DMS53 treated with DMSO at 0.1 percent for 48 hours (cell line): ENCODE measurements at regions not wholly inside any gene's neighbourhood (a gene's known extent, or its start where the extent isn't known, plus 50 kb on each side); places are given as distances from the start of the nearest gene placed in this dataset.

Source experiments
- DNase-seq: peaks from one replicate; lab custom pipeline; 2025; ENCODE audit not compliant: unreplicated experiment; lab: John Stamatoyannopoulos, UW

GRCh38 chr5:4053136-4053535, 457.5 kb downstream of the IRX1 start:
- DNase-seq, result no peak

- DNase-seq, result no peak
Observed at GRCh38 chr5:4054092-4054491, 458.5 kb downstream of the IRX1 start.

GRCh38 chr5:4058899-4059298, 463.3 kb downstream of the IRX1 start:
- no peak for DNase-seq

- no peak for DNase-seq
Observed at GRCh38 chr5:4065472-4066320, 470.1 kb downstream of the IRX1 start.

- DNase-seq, result no peak
Observed at GRCh38 chr5:4068171-4068570, 472.5 kb downstream of the IRX1 start.

- DNase-seq, result no peak
Observed at GRCh38 chr5:4078544-4078943, 482.9 kb downstream of the IRX1 start.

GRCh38 chr5:4079831-4080230, 484.2 kb downstream of the IRX1 start:
- DNase-seq, result no peak

- DNase-seq, result no peak
Observed at GRCh38 chr5:4080370-4080769, 484.7 kb downstream of the IRX1 start.

GRCh38 chr5:4081059-4081458, 485.4 kb downstream of the IRX1 start:
- DNase-seq, result no peak

GRCh38 chr5:4081466-4081865, 485.8 kb downstream of the IRX1 start:
- DNase-seq, result no peak

- DNase-seq, result no peak
Observed at GRCh38 chr5:4082966-4083564, 487.4 kb downstream of the IRX1 start.

- no peak for DNase-seq
Observed at GRCh38 chr5:4083591-4084337, 488.1 kb downstream of the IRX1 start.

- DNase-seq, result no peak
Observed at GRCh38 chr5:4086081-4086480, 490.4 kb downstream of the IRX1 start.

- no peak for DNase-seq
Observed at GRCh38 chr5:4087110-4087509, 491.5 kb downstream of the IRX1 start.

GRCh38 chr5:4089087-4089486, 493.5 kb downstream of the IRX1 start:
- no peak for DNase-seq

- no peak for DNase-seq
Observed at GRCh38 chr5:4093236-4093635, 497.6 kb downstream of the IRX1 start.

GRCh38 chr5:4093970-4094369, 498.3 kb downstream of the IRX1 start:
- no peak for DNase-seq

GRCh38 chr5:4095918-4096630, 500.4 kb downstream of the IRX1 start:
- DNase-seq, result no peak

- no peak for DNase-seq
Observed at GRCh38 chr5:4097199-4097598, 501.6 kb downstream of the IRX1 start.

- DNase-seq, result no peak
Observed at GRCh38 chr5:4098226-4098625, 502.6 kb downstream of the IRX1 start.

- DNase-seq, result no peak
Observed at GRCh38 chr5:4099386-4099785, 503.8 kb downstream of the IRX1 start.
